Activated B cell treated with CpG ODN at 0.5 μM for 24 hours (primary cell): ENCODE measurements at regions not wholly inside any gene's neighbourhood (a gene's known extent, or its start where the extent isn't known, plus 50 kb on each side); places are given as distances from the start of the nearest gene placed in this dataset.

Experiments
- ATAC-seq: fragments of 200-7000 bp; cut with Tn5 transposase; one replicate; pipeline ENCODE4 v1.10.0; 2021; ENCODE audit warnings: low read depth, mild to moderate bottlenecking, moderate library complexity
- CTCF ChIA-PET: fragments of 350-600 bp; sonication (Branson Sonifier 250); formaldehyde crosslinking; loops from one replicate; lab custom pipeline; 2021; ENCODE audit warnings: antibody characterized with exemption; lab: Charles Lee
- POLR2A ChIA-PET: fragments of 350-600 bp; sonication (Branson Sonifier 250); formaldehyde crosslinking; loops from one replicate; lab custom pipeline; 2021; ENCODE audit warnings: antibody characterized with exemption; lab: Charles Lee
- DNase-seq: peaks from one replicate; pipeline ENCODE4 v3.0.0; 2022
- H3K27ac Mint-ChIP-seq: one replicate; pipeline ENCODE4 v1.8.0; 2020; ENCODE audit warnings: mixed read lengths
- H3K27me3 Mint-ChIP-seq: one replicate; pipeline ENCODE4 v1.8.0; 2021; ENCODE audit warnings: mixed read lengths
- H3K36me3 Mint-ChIP-seq: one replicate; pipeline ENCODE4 v1.8.0; 2021; ENCODE audit warnings: low read depth, mixed read lengths
- H3K4me1 Mint-ChIP-seq: one replicate; pipeline ENCODE4 v1.8.0; 2021; ENCODE audit warnings: mixed read lengths
- H3K4me3 Mint-ChIP-seq: one replicate; pipeline ENCODE4 v1.8.0; 2020; ENCODE audit warnings: mild to moderate bottlenecking, mixed read lengths
- H3K9me3 Mint-ChIP-seq: one replicate; pipeline ENCODE4 v1.8.0; 2020; ENCODE audit warnings: mixed read lengths
- CTCF ChIP-seq: fragments of 200-600 bp; IDR thresholded peaks from one replicate; pipeline ENCODE4 v1.8.0; 2022; ENCODE audit warnings: antibody characterized with exemption, mild to moderate bottlenecking
- intact Hi-C: fragments of 100-400 bp; cut with micrococcal nuclease; formaldehyde crosslinking; loops from one replicate; pipeline ENCODE4 v1.15.1; 2024

GRCh38 chr4:30395902-30396301, 324.3 kb upstream of the PCDH7 start:
- POLR2A ChIA-PET = no interaction called here

GRCh38 chr4:30396772-30397475, 323.2 kb upstream of the PCDH7 start:
- ATAC-seq (no peak), DNase-seq (no peak)
- Mint-ChIP-seq H3K27ac (no peak overlapping the region), H3K4me3 (no peak overlapping the region), H3K27me3 (no peaks in the 10 kb centered on the region), H3K36me3 (no peaks in the 10 kb centered on the region), H3K9me3 (peaks cover 6% of the 10 kb centered on the region), H3K4me1 (no peaks in the 10 kb centered on the region)
- CTCF ChIA-PET = no interaction called here
- POLR2A ChIA-PET = no interaction called here
- TF ChIP-seq CTCF = no peak
- intact Hi-C loops = no loop called here

More at GRCh38 chr4:30395902-30396301, 324.3 kb upstream of the PCDH7 start:
- Mint-ChIP-seq H3K27me3 (no peaks in the 10 kb centered on the region), H3K4me1 (no peaks in the 10 kb centered on the region), H3K27ac (no peak overlapping the region), H3K4me3 (no peak overlapping the region), H3K36me3 (no peaks in the 10 kb centered on the region), H3K9me3 (peaks cover 6% of the 10 kb centered on the region)
- DNase-seq = no peak
- no peak for TF ChIP-seq CTCF
- intact Hi-C loops = no loop called here
- no peak for ATAC-seq
- CTCF ChIA-PET = no interaction called here

GRCh38 chr4:30399476-30399875, 320.7 kb upstream of the PCDH7 start:
- Mint-ChIP-seq H3K27ac (no peak overlapping the region), H3K4me3 (no peak overlapping the region), H3K36me3 (no peaks in the 10 kb centered on the region), H3K9me3 (peaks cover 2% of the 10 kb centered on the region), H3K27me3 (no peaks in the 10 kb centered on the region), H3K4me1 (no peaks in the 10 kb centered on the region)
- ChIA-PET CTCF (no interaction called here), POLR2A (no interaction called here)
- no peak for TF ChIP-seq CTCF
- ATAC-seq = no peak
- intact Hi-C loops = no loop called here
- no peak for DNase-seq

GRCh38 chr4:30402276-30402675, 317.9 kb upstream of the PCDH7 start:
- CTCF ChIA-PET = no interaction called here
- no peaks in the 10 kb centered on the region for H3K4me1 Mint-ChIP-seq
- H3K27ac Mint-ChIP-seq = no peak overlapping the region
- H3K36me3 Mint-ChIP-seq = no peaks in the 10 kb centered on the region
- POLR2A ChIA-PET = no interaction called here
- no peak overlapping the region for H3K4me3 Mint-ChIP-seq
- intact Hi-C loops = no loop called here
- H3K9me3 Mint-ChIP-seq = peaks cover 2% of the 10 kb centered on the region
- no peak for ATAC-seq
- H3K27me3 Mint-ChIP-seq = no peaks in the 10 kb centered on the region
- no peak for TF ChIP-seq CTCF
- no peak for DNase-seq

GRCh38 chr4:30413915-30414314, 306.3 kb upstream of the PCDH7 start:
- Mint-ChIP-seq H3K36me3 (no peaks in the 10 kb centered on the region), H3K4me3 (no peak overlapping the region), H3K27ac (no peak overlapping the region), H3K4me1 (no peaks in the 10 kb centered on the region), H3K27me3 (no peaks in the 10 kb centered on the region), H3K9me3 (peaks cover 39% of the 10 kb centered on the region)
- POLR2A ChIA-PET = no interaction called here
- intact Hi-C loops = no loop called here
- CTCF ChIA-PET = no interaction called here
- TF ChIP-seq CTCF = no peak
- no peak for DNase-seq
- no peak for ATAC-seq
